COLO668 (cell line): ENCODE measurements at regions not wholly inside any gene's neighbourhood (a gene's known extent, or its start where the extent isn't known, plus 50 kb on each side); places are given as distances from the start of the nearest gene placed in this dataset.
"Not testable (repeated sequence)": the region's sequence is repeated elsewhere in the genome, so short reads cannot be mapped to it uniquely, and the experiment has no call there.

Experiments used
- DNase-seq: peaks from one replicate; lab custom pipeline; 2025; ENCODE audit not compliant: unreplicated experiment; lab: John Stamatoyannopoulos, UW

DNA sequence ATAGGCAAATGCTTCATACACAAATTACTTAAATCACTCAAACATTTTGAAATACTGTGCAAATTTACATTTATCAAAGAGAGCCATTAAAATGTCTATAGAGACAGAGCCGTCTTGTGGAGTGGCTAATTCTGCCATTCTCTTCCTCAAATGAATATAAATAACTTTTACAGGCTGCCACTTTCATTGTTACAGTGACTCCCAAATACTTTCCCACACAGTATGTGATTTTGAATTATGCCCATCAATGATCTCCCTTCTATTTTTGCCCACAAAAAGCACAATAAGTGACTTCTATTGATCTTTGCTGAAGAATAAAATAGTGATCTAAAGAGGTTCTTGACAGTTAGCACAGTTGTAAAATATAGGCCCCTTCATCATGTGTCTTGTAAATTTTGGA, 1244.9 kb downstream of the PCDH17 start:
- no peak for DNase-seq

GRCh38 chr13:58879114-58879513, 1247.6 kb downstream of the PCDH17 start:
- DNase-seq: no peak

DNA sequence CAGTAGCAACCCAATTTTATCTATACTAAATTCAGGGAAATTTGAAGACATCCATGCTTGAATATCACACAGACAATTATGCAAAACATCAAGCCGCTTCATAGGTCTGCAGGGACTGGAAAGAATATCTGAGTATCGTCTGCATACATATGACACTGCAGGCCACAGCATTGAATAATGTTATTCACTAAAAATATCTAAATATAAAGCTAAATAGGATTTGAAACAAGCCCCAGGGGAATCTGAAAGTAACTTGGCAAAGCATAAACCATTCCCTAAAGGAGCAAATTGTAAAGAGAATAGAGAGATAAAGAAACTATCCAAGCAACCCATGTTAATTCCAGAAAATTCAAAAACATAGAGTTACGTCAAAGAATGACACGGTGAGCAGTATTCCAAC, 1251.0 kb downstream of the PCDH17 start:
- no peak for DNase-seq

DNA sequence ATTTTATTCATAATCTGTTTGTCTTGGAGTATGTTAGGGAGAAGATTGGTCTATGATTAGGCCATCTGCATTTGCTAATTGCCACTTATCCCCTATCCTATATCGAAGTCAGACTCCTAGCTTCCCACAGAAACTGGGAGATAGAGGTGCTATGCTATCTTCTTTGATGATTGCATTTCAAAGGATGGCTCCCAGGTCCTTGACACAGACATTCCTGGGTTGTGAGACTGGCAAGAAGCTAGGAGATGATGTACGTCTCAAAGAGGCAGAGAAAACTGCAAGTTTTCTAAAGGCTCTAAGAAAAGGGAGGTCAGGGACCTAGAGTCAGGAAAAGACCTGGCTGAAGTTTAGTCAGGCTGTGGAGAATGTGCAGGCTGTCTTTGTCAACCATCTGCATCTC, 1251.9 kb downstream of the PCDH17 start:
- DNase-seq: no peak

GRCh38 chr13:58884353-58885209, 1253.0 kb downstream of the PCDH17 start:
- DNase-seq: no peak

DNA sequence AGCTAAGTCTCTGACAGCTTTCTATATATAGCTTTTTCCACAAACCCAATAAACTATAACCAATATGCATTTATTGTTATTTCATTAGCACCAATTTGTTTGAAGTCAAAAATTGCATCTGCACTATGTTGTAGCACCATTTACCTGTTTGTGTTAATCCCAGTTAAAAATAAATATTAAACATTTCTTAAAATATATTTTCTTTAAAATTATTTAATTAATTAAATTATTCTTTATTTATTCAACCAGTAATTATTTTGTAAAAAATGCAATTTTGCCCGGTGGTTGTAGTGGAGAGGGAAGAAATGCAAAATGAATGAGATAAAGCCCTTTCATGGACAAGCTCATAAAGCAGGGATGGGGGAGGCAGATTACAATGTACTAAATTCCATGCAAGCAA, 1257.9 kb downstream of the PCDH17 start:
- DNase-seq: no peak

DNA sequence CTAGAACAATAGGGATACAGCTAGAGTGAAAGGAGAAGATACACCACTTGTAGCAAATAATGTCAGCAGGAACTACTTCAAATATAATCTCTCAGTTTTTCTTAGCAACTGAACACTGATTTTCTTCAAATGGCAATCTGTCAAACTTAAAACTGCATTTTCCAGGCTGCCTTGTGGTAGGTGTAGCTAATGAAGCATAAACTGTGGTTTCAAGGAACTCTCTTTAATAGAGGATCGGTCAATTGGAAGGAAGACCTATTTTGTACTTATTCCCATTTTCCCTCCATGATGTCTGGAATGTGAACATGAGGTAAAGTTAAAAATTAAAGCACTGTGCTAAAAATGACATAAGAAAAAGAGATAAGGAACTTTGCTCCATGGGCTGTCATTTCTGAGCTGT, 1261.9 kb downstream of the PCDH17 start:
- no peak for DNase-seq

- no peak for DNase-seq
Observed at GRCh38 chr13:58906329-58907007, 1257.3 kb downstream of the DIAPH3 start.

DNA sequence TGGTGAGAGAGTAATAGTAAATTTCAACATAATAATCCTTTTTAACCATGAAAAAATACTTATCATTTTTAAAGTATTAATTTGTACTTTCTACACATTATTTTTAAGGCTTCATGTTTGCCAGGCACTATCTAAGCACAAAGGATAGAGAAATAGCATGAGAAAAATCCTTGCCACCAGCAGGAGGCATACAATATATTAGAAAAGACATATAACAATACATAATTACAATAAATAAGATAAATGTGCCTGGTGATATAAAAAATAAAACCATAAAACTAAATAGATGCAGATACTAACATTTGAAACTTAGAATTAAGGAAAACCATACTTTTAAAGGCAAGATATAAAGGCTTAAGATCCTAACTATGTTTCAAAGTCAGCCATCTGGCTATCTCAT, 1256.4 kb downstream of the DIAPH3 start:
- DNase-seq: no peak

DNA sequence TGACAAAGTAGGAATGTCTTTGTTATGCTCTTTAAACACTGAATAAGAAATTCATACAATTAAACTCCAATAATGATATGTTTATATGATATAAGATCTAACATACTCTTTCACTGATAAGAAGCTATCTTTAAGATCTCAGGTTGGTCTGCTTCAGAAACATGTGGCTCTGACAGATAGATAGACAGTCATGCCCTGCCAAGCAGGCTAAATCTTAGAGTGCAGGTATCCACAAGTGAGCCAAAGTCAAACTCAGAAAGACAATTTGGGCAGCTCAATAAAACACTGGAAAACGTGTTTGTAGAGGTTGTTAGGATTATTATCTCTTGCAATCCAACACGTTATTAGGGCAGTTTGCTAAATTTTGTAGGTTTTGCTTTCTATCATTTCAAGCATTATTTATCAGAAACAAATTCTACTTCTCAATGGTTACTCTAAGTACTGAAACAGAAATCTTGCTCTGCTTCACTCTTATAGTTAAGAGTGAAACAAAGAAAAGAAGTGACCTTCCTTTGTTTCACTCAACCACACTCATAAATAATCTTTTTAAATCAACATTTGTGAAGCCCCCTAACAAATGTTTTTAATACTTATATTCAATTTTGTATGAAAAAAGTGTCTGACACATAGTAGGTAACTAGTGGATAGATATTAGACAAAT, 1255.6 kb downstream of the DIAPH3 start:
- DNase-seq: no peak

- no peak for DNase-seq
Observed at GRCh38 chr13:58919551-58919950, 1244.2 kb downstream of the DIAPH3 start.

DNA sequence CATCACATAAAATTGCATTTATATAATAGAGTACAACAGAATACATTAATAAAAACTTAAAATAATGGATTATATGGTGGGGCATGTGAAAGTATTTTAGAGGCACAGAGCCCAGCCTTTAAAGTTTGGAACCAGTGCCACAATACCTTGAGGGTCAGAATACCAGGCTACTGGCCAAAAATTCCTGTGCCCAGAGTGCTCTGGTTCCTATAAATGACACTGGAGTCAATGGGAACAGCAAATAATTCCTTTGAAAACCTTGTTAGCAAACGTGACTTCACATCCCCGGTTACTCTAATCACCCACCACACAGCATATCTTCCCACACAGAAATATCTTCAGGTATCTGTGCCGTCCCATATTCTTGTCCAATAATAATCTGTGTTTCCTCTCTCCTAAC, 1242.6 kb downstream of the DIAPH3 start:
- DNase-seq: no peak

DNA sequence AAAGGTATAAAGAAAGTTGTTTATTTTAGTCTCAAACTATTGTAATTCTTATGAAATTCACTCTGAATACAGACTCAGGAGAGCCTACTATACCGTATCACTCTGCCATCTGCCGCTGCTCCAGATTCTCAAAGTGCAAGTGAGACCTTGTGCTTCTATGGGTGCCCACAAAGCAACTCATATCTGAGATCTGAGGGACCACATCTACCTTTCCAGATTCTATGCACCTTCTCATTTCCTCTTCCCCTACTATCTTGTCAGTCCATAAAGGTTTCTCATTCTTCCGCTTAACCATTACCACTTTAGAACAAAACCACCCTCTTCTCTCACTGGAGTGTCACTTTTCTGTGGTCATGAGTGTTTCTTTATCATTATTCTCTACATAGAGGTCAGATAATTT, 1236.9 kb downstream of the DIAPH3 start:
- DNase-seq: no peak

DNA sequence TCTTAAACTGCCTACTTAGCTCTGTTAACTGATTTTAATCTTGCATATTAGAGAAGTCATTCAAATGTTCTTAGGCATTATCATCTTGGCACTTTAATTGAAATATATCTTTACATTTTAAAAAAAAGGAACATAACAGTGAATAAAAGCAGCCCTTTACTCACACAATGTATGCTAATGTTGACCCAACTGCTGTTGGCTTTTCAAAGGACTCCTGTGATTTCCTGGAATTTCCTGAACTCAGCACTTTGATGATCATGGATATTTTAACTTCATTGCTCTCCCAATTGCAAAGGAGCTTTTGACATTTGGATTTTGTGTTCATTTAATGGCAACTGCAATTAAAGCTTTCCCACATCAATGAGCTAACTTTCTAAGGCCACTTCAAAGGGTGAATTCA, 1230.3 kb downstream of the DIAPH3 start:
- no peak for DNase-seq

DNA sequence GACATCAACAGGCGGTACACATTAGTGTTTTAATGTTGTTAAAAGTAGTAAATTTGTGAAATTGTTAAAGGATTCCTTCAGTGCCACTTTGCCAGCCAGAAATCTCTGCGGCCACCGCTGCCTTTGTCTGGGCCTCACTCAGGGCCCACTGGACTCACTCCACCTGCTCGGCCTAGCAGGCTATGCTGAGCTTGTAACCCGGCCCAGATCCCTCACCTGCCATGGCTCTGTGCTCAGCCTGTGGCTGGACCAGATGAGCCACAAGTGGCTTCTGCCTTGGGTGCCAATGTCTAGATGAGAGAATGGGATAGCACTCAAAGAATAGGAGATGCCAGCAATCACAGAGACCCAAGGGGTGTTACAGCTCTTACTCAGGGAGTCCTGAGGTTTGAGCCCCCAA, 1228.0 kb downstream of the DIAPH3 start:
- DNase-seq: no peak

DNA sequence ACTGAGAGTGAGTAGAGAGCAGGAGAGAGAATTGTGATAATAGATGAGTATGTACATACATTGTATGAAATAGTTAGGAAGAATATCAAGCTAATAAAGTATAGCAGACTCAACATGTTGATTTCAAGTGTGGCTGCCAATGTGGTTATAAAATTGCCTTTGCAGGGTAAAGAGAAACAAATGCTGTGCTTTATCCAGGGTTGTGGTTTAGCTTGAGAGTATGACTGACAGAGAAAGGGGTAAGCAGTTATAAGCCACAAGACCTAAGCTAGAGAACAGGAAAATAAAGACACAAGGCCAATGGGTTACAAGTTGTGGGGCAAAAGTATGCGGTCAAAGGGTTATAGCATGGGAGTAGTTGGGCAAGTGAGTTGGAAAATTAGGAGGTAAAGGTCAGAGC, 1217.5 kb downstream of the DIAPH3 start:
- DNase-seq: no peak

- DNase-seq: no peak
Observed at GRCh38 chr13:58949646-58950045, 1214.1 kb downstream of the DIAPH3 start.

- no peak for DNase-seq
Observed at GRCh38 chr13:58950911-58951310, 1212.8 kb downstream of the DIAPH3 start.

DNA sequence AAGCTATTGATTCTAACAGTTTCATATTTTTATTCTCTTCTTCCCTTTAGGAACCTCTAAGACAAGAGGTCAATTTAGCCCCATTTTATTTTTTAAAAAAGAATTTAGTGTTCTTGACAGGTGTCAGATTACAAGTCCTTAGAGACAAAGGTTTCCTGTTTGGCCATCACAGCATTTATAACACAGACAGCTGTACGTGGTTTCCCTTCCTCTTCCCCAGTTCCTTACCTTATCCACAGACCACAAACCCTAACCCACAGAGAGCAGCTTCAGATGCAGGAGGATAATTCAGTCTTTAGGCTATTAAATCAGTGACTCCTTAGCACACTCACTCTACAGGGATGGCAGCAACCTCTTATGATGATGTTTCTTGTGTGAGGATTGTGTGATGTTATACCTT, 1210.1 kb downstream of the DIAPH3 start:
- DNase-seq: no peak

DNA sequence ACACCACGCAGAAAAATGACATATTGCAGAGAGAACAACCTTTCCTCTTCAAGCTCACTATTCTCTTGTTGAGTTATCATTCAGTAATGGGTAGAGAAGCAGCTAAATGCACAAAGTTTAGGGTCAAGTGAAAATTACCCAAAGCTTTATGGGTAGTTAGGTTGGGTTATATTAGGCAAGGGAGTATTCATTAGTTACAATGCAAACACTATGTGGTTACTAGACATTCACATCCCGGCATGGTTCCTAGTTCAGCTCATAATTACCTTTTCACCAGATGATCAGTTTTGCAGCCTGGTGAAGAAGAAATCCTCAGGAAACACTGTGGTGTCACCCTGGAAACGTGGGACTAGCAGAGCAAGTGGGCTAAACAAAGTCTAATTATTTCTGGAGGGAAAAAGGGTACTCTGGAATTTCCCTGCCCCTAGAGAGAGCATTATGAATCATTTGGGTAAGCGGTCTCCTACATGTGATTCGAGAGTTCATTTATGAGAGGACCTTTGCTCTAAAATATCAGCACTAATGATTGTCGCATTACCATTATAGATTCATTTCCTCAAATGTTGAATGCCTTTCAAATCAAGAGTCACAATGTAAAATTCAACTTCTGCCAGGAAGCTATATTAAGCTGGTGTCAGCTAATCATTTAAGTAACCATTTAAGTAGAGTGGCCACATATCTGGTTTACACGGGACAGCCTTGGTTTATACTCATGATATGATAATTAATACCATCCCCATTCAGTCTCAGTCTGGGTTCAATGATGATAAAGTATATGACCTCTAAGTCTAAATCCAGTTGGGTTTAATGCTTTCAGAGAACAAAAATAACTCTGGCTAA, 1208.0 kb downstream of the DIAPH3 start:
- no peak for DNase-seq

DNA sequence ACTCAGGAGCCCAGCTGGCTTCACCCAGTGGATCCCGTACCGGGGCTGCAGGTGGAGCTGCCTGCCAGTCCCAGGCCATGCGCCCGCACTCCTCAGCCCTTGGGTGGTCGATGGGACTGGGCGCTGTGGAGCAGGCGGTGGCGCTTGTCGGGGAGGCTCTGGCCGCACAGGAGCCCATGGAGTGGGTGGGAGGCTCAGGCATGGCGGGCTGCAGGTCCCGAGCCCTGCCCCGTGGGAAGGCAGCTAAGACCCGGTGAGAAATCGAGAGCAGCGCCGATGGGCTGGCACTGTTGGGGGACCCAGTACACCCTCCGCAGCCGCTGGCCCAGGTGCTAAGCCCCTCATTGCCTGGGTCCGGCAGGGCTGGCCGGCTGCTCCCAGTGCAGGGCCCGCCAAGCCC, 1205.6 kb downstream of the DIAPH3 start:
- not testable (repeated sequence) for DNase-seq
